ENCODE measurements at regions not wholly inside any gene's neighbourhood (a gene's known extent, or its start where the extent isn't known, plus 50 kb on each side); places are given as distances from the start of the nearest gene placed in this dataset.

DNA sequence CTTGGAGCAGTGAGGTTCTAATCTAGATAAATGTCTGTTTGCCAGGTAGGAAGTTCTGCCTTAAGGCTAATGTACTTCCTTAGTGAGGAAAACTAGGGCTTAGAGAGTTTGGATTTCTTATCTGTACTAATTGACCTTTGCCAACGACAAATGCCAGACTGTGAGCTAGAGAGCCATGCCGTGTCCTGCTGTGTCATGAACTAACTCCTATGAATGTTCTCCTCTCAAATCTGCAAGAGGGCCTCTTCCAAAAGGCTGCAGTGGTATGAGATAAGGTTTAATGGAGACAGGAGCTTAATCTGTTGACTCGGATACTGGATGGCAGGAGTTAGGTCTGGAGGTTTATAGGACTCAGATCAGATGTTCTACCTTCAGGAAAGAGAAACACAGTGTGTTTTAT is 524.9 kb downstream of the NTRK3 start:
- TF ChIP-seq, protein P1, sequence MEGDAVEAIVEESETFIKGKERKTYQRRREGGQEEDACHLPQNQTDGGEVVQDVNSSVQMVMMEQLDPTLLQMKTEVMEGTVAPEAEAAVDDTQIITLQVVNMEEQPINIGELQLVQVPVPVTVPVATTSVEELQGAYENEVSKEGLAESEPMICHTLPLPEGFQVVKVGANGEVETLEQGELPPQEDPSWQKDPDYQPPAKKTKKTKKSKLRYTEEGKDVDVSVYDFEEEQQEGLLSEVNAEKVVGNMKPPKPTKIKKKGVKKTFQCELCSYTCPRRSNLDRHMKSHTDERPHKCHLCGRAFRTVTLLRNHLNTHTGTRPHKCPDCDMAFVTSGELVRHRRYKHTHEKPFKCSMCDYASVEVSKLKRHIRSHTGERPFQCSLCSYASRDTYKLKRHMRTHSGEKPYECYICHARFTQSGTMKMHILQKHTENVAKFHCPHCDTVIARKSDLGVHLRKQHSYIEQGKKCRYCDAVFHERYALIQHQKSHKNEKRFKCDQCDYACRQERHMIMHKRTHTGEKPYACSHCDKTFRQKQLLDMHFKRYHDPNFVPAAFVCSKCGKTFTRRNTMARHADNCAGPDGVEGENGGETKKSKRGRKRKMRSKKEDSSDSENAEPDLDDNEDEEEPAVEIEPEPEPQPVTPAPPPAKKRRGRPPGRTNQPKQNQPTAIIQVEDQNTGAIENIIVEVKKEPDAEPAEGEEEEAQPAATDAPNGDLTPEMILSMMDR (IDR thresholded peaks at IDR 0.05 in 2 of 3, conservative IDR thresholded peaks at IDR 0.05 in 1 of 3; ENCODE audit: borderline replicate concordance in 1 of 3, insufficient read depth in 1 of 3, low read depth in 2 of 3, low read length in 2 of 3), result no peak
- TF ChIP-seq EZH2 (IDR thresholded peaks at IDR 0.05) (no peak), EGR1 (IDR thresholded peaks at IDR 0.05; ENCODE audit: low read depth) (no peak), POLR2AphosphoS5 (IDR thresholded peaks at IDR 0.05; ENCODE audit: low read depth, low read length) (no peak)
- TF ChIP-seq, protein P2, sequence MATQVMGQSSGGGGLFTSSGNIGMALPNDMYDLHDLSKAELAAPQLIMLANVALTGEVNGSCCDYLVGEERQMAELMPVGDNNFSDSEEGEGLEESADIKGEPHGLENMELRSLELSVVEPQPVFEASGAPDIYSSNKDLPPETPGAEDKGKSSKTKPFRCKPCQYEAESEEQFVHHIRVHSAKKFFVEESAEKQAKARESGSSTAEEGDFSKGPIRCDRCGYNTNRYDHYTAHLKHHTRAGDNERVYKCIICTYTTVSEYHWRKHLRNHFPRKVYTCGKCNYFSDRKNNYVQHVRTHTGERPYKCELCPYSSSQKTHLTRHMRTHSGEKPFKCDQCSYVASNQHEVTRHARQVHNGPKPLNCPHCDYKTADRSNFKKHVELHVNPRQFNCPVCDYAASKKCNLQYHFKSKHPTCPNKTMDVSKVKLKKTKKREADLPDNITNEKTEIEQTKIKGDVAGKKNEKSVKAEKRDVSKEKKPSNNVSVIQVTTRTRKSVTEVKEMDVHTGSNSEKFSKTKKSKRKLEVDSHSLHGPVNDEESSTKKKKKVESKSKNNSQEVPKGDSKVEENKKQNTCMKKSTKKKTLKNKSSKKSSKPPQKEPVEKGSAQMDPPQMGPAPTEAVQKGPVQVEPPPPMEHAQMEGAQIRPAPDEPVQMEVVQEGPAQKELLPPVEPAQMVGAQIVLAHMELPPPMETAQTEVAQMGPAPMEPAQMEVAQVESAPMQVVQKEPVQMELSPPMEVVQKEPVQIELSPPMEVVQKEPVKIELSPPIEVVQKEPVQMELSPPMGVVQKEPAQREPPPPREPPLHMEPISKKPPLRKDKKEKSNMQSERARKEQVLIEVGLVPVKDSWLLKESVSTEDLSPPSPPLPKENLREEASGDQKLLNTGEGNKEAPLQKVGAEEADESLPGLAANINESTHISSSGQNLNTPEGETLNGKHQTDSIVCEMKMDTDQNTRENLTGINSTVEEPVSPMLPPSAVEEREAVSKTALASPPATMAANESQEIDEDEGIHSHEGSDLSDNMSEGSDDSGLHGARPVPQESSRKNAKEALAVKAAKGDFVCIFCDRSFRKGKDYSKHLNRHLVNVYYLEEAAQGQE (IDR thresholded peaks at IDR 0.05; ENCODE audit: low read depth), result no peak
